Hematopoietic multipotent progenitor cell treated with erythropoietin and hydrocortisone succinate and interleukin-3 and kit ligand, for 17 days (in vitro differentiated cells): ENCODE measurements at regions not wholly inside any gene's neighbourhood (a gene's known extent, or its start where the extent isn't known, plus 50 kb on each side); places are given as distances from the start of the nearest gene placed in this dataset.

Experiments
- DNase-seq: peaks from one replicate; pipeline ENCODE4 v3.0.0-alpha.2; 2015; ENCODE audit warnings: low spot score

DNA sequence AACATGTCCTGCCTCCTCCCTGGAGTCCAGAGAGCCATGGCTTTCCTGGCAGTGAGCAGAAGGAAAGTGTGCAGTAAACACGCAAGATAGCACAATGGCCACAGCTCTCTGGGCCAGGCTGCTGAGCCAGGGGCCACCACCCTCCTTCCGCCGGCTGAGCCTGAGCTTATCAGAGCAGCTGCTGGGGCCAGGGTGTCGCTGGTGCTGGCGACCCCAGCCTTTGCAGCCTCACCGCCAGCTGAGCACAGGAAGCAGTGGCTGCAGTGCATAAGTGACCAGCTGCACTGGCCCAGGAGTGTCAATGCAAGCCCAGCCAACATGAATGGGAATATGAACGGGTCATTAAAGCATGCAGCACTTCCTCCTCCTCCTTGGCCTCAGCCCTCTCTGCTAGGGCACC lies 172.0 kb downstream of the ZFP36L2 start:
- DNase-seq, result no peak

DNA sequence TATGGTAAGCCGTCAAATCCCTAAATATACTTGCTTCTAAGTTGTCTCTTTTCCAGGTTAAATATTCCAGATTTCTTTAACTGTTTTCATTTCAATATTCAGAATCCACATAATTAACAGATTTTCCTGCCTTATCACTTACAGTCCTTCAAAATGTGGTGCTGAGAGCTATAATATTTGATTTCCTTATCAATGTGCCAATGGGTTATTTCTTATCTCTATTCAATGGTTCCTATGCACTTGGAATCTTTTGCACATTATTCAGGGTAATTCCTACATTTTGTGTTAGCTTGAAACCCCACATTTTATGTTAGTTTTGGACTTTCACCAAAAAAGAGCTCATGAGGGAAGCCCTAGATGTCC lies 173.5 kb downstream of the ZFP36L2 start:
- DNase-seq, result no peak

GRCh38 chr2:43052204-43052943 lies 174.0 kb downstream of the ZFP36L2 start:
- no peak for DNase-seq

DNA sequence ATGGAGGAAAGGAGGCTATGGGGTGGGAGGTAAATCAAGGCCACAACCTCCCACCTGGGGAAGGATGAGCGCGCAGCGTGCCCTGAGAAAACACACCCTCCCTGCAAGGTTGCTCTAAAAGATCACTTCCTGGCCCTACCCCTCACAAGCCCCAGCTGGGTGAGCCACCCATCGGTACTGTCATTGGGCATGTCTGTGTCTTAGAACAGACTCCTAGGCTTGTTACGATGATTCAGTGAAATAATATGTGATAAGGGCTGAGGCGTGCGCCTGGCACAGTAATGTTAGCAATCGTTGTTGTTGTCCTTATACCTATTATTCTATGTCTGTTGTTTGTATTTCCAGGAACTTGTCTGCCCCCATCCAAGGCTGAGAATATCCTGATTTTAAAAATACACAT lies 175.1 kb downstream of the ZFP36L2 start:
- DNase-seq, result no peak

DNA sequence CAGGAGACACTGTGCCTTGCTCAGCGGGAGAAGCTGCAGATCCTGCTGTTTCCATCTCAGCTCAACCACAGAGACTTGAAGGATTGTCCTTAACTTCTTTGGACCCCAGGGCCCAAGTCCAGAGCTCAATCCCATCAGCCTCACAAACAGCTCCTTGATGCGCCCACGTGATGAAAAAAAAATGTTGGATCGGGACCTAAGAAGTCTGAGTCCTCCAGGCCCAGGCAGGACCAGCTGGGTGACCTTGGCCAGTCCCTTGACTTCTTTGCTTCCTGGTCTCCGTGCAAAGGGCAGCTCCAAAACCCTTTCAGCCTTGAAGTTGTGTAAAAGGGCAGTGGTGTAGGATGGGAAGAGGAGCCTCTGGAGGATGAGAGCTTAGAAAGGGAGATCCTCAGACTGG lies 175.5 kb downstream of the ZFP36L2 start:
- DNase-seq, result no peak

- DNase-seq, result no peak
Observed at GRCh38 chr2:43049836-43050801, 176.3 kb downstream of the ZFP36L2 start.

GRCh38 chr2:43047187-43047780 lies 179.1 kb downstream of the ZFP36L2 start:
- no peak for DNase-seq

DNA sequence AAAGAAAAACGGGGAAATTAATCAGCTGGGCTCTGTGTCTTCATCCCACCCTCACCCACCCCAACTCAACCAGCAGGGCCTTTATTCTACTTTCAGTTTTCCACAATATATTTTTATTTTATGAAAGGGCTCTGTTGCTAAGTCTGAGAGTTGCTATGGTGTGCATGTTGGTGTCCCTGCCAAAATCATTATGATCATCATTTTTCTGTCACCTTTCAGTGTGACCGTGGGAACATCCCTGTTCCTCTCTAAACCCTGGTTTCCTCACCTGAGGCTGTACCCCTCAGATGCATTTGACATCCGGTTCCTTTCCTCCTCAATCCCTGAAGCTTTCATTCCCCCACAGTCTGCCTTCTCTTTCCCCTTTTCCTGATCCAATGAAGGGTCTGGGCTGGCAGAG lies 180.5 kb downstream of the ZFP36L2 start:
- no peak for DNase-seq

GRCh38 chr2:43044093-43044681 lies 182.2 kb downstream of the ZFP36L2 start:
- no peak for DNase-seq

- DNase-seq, result no peak
Observed at GRCh38 chr2:43043553-43043870, 182.9 kb downstream of the ZFP36L2 start.

DNA sequence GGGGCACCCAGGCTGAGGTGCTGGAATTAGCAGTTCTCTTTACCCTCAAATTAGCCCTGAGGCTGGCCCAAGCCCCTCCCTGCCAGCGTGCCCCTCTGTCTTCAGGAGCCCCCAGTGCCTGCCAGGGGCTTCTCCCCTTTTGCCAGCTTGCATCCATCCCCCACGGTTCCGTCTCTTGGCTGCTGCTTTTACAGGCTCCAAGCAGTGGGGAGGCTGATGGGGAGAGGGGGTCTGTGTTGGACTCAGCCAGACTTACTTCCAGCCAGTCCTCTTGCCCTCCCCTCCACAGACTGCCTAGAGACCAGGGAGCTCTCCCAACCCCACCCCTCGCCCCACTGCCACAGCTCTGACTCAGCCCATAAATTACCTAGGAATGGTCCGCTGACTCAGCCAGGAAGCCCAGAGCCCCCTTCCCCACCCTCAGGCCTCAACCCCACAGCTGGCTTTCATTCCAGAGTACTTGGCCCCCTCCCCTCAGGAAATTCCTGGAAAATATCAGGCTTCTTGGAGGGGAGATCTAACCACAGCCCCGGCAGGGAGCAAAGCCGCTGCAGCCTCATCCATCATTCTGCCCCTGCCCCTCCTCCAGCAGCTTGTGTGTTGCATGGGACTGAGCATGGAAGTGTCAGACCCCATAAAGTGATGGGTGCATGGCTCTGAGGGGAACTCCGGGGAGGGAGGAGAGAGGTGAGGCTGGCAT lies 184.6 kb downstream of the ZFP36L2 start:
- no peak for DNase-seq

GRCh38 chr2:43041173-43041591 lies 185.2 kb downstream of the ZFP36L2 start:
- DNase-seq, result no peak

DNA sequence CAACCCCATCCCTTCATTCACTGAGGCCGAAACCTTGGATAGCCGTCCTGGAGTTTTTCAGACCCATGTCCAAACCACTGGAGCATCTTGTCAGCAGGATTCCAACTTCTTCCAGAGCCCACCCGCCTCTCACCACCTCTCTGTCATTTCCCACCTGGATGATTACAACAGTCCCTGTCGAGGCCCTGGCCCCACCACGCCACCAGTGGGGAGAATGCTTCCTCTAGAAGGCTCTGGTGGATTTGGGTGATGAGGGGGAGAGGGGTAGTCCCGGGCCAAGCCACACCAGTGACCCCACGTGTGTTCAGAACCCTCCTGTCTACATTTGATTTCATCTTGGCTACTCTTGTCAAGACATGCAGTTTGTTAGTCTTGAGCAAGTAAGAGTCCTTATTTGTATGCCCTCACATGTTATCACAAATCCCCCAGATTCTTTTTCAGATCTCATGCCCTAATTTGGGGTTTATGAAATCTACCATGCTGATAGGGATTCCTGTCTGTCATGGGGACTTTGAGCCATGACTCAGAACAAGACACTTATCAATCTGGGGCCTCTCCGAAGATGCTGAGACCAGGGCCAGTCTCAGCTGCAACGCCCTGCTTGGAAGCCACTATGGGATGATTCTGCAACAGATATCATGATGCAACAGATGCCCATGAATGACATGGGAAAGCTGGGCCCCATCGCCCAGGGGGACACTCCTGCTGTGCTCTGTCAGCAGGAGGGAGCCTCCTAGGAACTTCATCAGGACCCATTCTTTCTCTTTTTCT lies 186.1 kb downstream of the ZFP36L2 start:
- DNase-seq, result no peak

GRCh38 chr2:43039376-43040080 lies 186.9 kb downstream of the ZFP36L2 start:
- DNase-seq, result no peak

DNA sequence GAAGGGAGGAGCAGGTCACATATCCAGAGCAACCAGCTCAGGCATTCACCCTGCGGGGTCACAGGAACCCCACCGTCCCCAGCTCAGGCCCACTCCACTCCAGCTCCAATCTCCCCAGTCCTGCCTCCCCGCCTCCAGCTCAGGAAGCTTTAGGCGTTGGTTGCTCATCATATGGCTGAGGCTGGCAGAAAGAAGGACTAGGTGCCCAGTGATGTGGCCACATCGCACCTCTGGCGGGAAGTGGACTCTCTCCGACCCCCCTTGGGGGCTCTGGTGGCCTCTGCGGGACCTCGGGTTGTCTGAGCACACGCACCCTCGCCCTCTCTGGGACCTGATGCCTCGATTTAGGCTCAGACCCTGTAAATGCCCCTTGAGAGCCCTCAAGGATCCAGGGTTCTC lies 187.7 kb downstream of the ZFP36L2 start:
- no peak for DNase-seq

GRCh38 chr2:43038034-43038695 lies 188.2 kb downstream of the ZFP36L2 start:
- DNase-seq, result no peak

DNA sequence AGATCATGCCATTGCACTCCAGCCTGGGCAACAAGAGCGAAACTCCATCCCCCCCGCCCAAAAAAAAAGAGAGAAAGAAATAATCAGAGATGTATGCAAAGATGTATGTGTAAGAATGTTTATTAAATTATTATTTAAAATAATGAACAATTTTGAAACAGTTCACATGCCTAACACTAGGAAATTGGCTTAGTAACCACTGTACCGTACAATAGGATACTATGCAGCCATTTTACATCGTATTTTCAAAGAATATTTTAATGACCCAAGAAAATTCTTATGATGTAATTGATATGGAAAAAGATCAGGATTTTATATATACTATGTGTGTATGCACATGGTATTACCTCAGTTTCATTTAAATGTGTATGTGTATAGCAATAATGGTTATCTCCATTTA lies 190.5 kb downstream of the ZFP36L2 start:
- no peak for DNase-seq

- no peak for DNase-seq
Observed at GRCh38 chr2:43034921-43035320, 191.5 kb downstream of the ZFP36L2 start.

GRCh38 chr2:43034242-43034619 lies 192.2 kb downstream of the ZFP36L2 start:
- no peak for DNase-seq
